Superior temporal gyrus (tissue), 1 donor: ENCODE measurements at regions not wholly inside any gene's neighbourhood (a gene's known extent, or its start where the extent isn't known, plus 50 kb on each side); places are given as distances from the start of the nearest gene placed in this dataset.

ENCODE experiments used
- DNase-seq: peaks from one replicate; pipeline ENCODE4 v3.0.0-alpha.2; 2016; ENCODE audit errors: extremely low spot score

DNA sequence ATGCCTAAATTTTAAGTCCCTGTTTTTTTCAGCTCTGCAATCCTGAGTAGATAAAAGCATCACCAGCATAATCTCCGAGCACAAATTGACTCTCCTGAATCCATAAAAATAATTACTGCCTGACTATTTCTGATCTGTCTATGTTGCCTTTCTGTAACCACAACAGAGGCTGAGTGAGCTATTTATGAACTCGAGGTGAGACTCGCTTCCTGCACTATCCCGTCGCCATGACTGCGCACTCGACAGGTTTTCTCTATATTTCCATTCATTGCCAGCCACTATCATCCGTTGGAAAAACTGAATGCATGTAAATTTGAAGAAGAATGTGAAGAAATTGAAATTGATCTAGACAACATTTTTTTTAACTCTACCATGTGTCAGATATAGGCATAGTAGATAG is 897.2 kb downstream of the ADGRL2 start:
- DNase-seq, result no peak

DNA sequence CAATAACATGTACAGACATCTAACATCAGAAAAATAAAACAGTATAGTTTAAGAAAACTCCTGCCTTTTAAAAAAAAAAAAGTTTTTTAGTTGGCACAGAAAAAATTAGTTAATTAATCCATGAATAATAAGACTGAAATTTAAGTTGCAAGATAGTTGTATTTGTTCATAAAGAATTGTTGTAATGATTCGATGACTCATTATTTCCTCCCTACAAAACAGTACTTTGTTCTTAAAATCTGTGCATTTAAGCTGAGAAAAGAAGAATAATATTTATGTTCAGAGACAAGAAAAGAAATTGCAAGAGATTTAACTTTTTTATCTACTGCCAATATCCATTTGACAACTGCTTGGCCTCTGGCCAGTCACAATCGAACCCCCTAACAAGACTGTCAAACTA is 894.7 kb downstream of the ADGRL2 start:
- DNase-seq, result no peak

DNA sequence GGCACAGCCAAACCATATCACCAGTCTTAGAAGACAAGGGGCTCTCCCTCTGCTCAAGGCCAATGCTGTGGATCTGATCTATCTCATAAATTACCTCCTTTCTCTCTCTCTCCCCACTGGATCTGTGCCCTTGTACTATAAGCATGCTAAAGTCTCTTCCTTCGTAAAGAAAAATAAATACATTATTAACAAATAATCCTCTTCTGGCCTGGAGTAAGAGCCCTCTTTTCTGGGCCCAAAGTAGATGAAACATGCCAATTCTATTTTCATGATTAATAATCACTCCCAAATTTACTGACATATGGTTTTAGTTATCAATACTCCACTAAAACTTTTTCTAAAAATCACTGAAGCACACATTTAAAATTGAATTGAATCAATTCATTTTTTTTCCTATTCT is 889.7 kb downstream of the ADGRL2 start:
- no peak for DNase-seq

DNA sequence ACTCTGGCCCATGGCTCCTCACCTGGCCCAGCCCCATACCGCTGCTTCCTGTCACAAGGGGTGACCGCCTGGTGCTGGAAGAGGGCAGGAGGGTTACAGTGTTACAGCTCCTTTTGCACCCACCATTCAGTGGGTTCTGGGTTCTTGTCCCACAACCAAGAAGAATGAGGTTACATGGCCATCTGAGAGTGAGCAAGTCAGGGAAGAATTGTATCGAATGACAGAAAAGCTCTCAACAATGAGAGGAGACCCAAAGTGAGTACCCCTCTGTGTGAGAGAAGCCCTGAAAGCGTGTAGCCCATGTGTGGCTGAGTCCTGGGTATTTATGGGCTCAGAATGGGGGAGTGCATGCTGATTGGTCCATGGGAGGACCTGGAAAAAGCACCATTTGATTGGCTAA is 888.5 kb downstream of the ADGRL2 start:
- DNase-seq, result no peak

DNA sequence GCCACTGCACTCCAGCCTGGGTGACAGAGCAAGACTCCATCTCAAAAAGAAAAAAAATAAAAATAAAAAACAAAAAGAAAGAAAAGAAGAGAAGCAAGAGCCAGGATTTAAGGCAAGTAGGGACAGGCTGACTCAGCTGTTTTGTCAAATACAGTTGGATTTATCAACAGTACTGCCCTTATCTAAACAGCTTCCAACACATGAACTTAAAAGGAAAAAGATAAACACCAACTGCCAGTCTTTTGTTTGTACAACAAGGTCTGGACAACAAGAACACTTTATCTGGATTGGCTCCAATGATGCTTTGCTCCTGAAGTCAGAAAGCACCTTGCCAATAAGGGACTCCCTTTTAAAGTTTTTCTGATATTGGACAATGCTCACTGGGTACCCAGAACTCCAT is 886.0 kb downstream of the ADGRL2 start:
- no peak for DNase-seq

DNA sequence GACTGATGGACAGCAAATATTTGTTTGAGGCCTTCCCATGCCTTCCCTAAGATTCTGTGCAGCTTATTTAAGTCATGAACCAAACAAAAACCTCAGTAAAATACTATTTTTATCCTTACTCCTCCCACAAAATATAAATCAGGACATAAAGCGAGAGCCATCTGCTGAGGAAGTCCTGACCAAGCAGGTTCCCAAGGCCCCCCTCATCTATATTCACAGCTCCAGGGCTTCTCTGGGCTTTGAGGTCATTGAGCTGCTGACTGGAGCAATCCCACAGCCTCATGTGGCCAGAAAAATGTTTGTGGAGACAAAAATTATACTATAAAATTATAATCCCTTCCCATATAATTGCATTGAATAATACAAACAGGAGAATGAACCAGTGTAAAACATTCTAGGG is 846.2 kb downstream of the ADGRL2 start:
- DNase-seq, result no peak

DNA sequence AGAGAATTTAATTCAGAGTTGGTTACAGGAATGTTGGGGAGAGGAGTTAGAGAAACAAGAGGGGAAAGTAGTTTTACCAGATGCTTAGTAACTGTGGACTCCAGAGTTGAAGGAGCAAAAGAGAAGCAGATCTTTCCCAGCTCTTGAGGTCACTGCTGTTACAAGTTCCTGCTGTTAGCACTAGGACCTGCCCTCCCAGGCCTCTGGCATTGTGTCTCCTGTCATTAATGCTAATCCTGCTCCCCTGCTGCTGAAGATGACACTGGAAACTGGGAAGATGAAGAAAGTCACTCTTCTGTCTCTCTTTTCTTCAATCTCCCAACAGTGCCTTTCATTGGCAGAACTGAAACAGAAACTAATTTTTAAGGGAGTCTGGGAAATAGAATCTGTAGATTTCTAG is 845.6 kb downstream of the ADGRL2 start:
- no peak for DNase-seq

DNA sequence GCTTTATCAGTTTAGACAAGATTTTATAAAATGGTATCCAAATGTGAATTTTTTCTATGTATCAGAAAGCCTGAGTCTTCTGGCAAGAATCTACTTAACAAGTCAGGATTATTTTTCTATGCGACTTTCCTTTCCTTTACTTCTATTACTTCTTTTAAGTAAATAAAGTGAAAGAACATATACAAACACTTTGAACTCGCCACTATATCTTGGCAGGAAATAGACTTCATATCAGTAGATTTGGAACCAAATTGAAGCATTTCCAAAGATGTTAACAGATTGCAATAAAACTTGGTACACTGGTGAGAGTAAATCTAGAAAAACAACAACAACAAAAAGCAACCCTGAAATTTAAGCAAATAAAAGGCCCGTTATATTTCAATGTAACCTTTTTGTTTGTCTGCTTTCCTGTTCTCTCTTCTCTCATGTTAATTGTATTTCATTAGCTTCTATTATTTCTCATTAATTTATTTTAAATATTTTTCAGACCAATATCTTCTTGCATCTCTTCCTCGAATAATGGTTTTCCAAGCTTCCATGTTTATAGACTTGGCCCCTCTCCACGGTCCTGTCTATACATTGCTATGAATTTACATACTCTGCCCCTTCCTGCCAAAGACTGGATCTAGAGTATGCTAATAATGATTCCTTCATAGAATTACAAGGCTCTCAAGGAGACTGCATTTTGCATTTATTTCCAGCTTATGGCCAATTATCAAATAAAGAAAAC is 843.6 kb downstream of the ADGRL2 start:
- no peak for DNase-seq

DNA sequence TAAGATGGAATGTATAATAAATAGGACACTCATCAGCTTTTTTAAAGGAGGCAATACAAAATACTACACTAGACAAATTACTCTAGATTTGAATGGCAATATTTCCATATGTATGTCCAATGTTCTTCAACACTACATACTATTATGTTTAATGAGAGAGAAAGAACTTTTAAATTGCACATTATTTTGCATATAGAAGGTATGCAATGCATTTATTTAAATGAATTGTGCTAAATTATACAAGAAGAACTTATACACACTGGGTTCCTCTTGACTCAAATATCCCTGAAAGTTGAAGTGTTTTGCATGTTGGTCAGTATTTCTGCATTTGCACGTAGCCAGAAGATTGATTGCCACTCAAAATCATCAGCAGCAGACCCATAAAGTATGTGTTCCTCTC is 839.6 kb downstream of the ADGRL2 start:
- no peak for DNase-seq

DNA sequence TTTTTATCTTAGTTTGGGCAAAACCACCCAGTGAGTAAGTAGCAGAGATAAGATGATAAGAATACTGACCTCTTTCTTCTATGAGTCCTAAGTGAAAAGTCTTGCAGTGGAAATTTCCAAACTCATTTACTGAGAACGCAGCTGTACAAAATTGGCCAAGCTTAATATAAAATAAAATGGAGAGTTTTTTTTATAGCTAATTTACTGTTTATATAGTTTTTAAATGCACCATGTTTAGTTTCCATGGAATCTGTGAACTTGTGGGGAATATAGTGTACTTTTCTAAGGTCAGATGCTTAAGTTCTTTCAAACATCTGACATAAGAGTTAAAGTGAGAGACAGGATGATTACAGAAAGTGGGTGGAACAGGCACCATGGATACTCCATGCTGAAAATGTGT is 833.5 kb downstream of the ADGRL2 start:
- DNase-seq, result no peak

DNA sequence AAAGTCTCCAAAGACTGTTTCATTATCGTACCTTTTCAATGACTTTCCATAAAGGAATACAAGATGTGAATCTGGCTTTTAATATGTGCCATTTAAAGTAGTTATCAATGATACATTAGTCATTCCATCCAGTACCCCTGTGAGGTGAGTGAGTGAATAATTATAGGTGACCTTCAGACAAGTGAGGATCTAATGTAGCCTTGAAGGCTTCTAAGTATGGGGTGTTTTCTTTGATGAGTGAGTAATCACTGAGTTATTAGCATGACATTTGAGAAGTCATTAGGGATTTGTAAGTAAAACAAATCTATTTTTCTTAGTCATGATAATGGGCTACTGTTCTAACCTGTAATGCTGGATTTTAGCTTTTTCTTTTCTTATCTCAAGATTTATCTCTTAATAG is 831.4 kb downstream of the ADGRL2 start:
- no peak for DNase-seq

DNA sequence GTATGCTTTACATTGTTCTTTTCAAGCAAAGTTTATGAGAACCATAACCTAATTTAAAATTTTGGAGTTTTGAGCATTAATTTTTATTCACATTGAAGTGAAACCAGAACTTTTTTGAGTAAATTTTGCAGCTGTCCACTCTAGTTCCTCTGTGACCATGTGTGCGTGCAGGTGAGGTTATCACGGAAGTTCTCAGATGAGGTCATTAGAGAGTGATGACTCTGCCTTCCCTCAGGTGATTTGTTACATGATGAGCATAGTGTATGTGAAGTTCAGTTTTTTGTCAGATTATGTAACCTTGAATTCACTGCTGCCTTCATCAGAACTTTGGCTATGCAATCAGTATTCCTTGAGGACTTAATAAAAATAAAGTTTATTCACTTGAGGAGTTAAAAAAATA is 828.2 kb downstream of the ADGRL2 start:
- no peak for DNase-seq

DNA sequence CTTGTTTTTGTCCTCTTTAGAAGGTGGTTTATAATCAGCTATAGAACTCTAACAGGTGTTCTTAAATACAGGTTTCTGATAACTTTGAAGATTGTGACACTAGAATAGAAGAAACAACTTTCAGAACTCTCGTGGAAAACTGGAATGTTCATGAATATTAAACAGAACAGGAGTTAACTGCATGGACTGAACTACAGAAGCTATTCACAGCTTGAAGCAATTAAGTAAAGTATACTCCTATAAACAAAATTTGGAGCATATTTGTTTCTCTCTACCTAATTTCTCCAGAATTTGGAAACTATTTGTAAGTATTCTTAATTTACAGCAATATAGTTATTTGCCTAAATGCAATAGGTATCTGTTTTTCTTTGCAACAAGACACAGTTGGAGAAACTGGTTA is 824.8 kb downstream of the ADGRL2 start:
- no peak for DNase-seq

DNA sequence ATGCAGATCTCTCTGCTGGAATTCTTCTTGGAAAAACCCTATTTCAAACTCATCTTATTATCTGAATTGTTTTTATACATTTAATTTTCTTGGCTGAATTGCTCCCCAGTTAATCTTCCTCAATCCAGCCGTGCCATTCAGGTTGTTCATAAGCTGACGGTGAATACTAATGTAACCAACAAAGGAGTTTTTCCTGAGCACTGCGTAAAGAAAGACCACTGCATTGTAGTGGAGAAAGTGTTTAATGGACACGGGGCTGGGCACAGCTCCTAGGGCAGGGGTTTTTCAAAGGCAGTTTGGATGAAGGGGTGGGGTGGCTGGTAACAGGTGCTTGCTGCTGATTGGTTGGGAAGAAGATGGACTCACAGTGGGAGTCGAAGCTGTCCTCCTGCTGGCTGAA is 820.3 kb downstream of the ADGRL2 start:
- no peak for DNase-seq

DNA sequence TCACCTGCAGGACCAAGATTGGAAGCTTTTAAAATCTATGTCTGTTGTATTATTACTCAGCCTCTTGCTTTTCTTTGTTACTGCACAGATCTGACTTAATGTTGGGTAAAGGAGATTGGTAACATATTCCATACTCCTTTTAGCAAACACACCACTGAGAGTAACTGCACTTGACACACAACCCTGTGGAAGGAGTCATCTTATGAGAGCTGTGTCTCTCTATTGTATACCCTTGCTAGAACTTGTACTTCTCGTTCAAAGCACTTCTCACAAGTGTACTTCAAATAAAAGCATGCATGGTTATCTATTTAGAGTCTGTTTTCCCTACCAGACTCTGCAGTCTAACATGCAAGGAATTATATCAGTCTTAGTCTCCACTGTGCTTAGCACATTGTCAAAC is 813.4 kb downstream of the ADGRL2 start:
- no peak for DNase-seq

DNA sequence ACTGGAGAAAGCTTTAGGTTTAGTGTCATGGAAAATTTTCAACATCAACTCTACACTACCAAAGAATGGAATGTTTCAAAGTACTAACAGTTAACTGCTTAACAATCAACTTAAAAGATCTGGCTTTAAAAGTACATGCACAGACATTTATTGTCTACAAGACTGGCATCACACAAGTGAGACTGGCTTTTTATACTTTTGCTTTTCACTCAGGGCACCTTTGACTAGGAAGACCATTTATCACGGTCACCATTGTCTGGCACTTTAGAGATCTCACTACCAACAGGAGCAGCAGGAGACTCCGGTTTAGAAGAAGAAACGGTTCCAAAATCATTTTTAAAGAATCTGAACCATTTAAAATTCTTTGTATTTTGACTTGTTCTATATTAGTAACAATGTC is 812.3 kb downstream of the ADGRL2 start:
- no peak for DNase-seq

DNA sequence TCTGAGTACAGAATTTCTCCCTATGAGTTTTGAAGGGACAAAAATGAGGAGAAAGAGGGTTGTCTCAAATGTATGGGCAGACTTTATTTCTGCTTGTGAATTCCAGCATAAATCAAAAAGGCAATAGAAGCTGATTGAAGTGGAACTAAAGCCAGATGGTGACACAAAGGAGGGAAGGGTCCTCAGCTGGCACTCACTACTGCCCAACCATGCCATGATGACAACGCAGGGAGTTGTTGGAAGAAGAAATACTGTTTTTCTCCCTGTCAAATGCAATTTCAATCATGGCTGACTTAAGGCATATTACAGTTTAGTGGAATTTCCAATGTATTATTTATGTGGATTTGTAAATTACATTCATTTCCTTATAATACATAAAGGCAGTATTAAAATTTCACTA is 805.8 kb downstream of the ADGRL2 start:
- no peak for DNase-seq

DNA sequence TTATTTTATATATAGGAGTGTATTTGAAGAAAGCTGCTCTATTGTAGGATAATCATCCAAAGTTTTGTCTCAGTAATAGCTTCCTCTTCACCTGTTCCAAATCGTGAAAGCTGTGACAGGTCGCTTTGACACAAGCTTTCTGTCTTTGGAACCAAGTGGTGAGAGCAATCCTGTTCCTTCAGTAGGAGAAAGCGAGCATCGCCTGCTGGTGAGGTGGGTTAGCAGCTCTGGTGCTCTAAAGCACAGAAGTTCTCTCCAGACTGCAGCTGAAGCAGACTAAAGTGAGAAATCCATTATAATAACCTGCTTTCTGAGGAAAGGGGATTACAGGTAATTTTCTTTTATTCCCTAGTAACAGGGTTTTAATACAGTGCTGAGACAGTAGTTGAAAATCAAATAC is 803.8 kb downstream of the ADGRL2 start:
- no peak for DNase-seq

DNA sequence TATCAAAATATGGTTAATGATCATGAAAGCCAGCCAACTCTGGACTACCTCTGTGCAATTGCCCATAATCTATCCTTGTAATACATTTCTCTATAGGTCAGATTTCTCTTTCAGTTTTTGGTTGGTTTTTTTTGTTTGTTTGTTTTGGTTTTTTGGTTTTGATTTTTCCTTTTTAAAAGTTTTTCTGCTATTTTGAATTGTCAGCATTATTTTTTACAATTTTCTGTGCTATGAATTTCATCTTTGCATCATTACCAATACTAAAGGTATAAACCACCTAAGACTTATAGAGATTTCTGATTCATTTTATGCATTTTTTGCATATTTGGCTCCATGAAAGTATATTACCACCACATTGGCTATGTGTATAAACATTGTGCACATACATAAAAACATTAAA is 799.6 kb downstream of the ADGRL2 start:
- no peak for DNase-seq

DNA sequence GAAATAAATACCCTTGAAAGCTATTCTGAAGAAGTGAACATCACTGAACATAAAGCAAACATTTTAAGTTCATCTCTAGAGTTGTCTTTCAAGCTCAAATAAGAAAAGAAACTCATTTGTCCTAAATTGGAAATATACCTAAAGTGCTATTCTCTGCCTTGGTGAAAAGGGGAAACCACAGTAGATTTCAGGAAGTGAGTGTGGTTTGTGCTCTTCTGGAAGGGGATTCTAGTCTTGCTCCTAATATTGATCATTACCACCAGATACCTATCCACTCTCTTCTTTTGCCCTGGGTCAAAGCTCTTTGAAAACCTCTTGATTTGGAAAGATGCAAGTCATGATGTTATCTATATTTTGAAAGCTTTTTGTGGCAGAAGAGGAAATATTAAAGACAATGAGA is 798.1 kb downstream of the ADGRL2 start:
- no peak for DNase-seq

DNA sequence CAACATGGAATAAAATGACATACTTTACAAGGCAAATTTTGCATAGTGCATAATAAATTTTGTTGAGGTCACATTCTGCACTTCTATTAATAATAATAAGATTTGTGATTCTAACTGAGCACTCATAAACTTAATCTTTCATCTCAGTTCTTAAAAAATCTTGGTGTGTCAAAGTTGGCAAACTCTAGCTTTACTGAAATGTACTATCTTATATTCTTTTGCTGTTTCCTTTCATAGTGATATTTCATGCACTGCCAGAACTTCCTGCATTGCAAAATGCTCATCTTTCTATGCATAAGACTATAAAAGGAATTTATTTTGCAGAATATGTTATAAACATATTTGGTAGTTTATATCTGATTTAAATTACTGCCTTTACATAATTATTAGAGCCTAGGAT is 797.6 kb downstream of the ADGRL2 start:
- no peak for DNase-seq

DNA sequence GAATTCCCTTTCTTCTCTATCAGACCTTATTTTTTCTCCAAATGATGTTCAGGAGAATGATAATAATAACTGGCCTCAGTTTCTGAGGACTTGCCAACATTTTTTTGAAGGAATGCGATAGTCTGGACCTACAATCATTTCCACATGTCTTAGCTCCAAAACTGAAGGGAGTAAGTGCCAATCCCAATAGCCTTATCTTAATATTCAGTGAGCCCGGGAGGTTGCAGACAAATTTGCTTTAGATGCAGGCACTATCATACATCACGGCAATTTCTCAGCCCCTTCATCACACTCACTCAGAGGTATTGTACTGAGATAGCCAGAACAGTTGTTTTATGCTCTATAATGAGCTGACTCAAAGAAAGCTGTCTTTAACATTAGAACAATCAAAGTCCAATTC is 796.9 kb downstream of the ADGRL2 start:
- DNase-seq, result no peak

DNA sequence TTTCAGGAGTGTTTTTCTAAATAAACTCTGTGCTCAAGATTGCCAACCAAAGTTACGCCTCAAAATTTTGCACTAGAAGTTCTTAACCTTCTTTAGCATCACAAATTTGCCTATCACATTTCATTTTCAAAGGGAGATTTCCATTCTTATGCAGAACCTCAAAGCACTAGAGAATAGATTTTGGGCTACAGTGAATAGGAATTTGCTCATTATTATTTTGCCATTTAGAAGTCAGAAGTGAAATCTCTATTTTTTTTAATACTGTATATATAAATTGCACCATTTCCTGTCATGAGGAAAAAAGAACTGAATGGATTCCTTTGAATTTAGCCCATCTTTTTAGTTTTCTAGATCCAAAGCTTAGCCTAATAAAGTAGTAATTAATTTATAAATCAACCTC is 796.4 kb downstream of the ADGRL2 start:
- DNase-seq, result no peak

DNA sequence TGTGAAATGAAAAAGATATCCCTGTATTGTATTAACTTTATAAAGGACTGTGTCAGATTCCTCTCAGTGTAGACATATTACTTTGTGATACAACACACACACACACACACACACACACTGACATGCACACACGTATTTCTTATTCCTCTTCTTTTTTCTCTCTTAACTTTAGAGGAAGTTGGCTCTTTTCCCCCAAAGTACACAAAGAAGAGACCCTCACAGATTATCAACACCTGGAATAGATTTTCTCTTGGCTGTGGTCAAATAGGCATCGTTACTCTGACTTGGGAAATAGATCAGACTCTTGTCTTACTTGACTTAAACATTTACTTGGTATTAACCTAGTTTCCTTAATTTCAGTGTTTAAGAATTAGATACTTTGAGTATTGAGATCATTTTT is 792.8 kb downstream of the ADGRL2 start:
- DNase-seq, result no peak

DNA sequence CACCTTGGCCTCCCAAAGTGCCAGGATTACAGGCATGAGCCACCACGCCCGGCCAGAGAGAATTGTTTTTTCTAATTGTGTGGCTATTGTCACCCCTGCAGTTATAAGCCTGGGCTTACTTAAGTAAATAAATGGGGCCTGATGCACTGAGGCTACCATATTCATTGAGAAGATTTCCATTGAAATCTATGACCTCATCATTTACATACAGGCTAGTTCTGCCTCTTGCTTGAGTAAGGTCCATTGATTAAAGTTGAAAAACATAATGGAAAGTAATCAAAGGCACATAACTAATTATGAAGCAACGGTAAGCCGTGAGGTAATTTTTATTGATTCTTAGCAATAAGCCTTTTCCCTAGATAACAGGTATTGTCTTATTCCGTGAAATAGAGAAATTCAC is 788.9 kb downstream of the ADGRL2 start:
- DNase-seq, result no peak
